Femur (tissue), 1 donor: ENCODE measurements at regions not wholly inside any gene's neighbourhood (a gene's known extent, or its start where the extent isn't known, plus 50 kb on each side); places are given as distances from the start of the nearest gene placed in this dataset.
A peak's percentile ranks its signal among the peaks of the same experiment; 100 is the strongest.

Experiments used
- DNase-seq: peaks from one replicate; pipeline ENCODE4 v3.0.0-alpha.2; 2017

- no peak for DNase-seq
Observed at GRCh38 chr6:133632206-133632605, 256.7 kb upstream of the TCF21 start.

DNA sequence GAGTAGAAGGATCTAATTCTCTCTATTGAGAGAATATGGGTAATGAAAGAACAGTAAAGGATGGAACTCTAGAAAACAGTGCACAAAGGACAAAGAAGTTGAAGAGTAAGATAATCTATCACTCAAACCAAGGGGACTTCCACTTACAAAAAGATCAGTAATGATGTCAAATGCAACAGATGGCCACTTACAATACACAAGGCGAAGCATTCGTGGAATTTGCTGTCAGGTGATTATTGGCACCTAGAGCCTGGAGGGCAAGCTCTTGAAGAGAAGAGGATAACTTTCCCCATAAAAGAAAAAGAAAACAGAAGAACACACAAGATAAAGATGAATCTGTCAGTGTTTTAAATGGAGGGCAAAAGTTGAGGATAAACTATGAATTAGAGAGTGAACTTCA lies 256.0 kb upstream of the TCF21 start:
- DNase-seq: no peak

- no peak for DNase-seq
Observed at GRCh38 chr6:133634474-133634873, 254.4 kb upstream of the TCF21 start.

DNA sequence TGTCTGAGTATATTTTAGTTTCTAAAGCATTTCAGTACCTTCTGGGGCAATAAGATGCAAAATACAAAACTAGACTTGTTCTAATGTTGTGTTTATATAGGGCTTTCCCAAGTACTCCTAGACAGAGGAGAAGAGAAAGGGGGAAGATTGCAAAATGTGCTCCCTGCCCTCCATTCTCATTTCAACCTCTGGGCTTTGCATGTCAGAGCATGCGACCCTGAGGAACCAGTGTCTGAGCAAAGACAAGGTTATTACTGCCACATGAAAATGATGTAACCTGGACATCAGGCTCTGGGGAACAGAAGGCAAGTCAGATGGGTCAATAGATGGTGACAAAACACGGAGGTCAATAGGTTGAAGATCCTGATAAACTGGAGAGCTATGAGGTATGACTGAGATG lies 253.5 kb upstream of the TCF21 start:
- DNase-seq: no peak

DNA sequence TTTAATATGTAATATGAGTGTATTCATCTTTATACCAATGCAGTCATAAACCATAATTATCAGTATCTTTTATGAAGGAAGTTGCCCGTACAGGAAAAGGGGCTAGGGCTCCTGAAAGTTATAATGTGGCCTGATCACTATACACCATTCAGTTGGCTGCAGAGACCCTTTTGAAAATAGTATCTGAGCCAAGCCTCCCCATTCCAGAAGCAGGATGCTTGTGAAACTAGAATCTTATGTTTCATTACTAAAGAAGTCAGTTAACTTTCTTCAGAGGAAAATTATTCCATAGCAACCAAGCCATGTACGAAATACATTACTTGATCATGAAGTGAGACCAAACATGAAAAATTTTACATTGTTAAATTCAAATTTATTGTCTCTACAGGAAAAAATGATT lies 251.5 kb upstream of the TCF21 start:
- DNase-seq: no peak

DNA sequence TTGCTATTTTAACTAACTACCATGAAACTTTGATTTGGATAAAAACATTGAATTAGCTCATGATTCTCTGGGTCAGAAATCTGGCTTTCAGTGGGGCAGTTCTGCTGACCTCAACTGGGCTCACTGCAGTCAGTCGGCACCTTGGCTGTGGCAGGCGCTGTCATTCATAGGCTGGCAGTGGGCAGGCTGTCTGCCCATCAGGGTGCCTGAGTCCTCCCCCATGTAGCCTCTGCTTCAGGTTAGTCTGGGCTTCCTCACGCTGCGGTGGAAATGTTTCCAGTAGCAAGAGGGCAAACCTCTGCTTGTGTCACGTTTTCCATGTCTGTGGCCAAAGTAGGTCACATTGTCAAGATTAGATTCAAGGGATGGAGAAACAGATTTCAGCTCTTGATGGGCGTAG lies 251.0 kb upstream of the TCF21 start:
- peak; percentile 25 for DNase-seq

- no peak for DNase-seq
Observed at GRCh38 chr6:133641104-133641503, 247.8 kb upstream of the TCF21 start.

DNA sequence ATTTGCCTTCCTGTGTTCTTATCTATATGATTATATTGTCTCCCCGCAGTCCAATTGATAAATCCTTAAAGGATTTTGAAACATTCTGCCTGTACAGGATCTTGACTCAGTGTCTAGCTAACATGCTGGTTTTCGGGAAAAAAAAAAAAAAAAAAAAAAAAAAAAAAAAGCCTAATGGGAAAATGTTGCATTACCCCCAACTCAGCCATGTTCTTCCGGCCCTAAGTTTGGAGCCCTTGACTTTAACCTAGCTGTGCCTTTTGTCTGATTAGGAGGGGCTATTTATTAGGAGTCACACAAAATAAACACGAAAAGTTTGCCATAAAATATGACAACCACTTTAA lies 244.4 kb upstream of the TCF21 start:
- DNase-seq: no peak

DNA sequence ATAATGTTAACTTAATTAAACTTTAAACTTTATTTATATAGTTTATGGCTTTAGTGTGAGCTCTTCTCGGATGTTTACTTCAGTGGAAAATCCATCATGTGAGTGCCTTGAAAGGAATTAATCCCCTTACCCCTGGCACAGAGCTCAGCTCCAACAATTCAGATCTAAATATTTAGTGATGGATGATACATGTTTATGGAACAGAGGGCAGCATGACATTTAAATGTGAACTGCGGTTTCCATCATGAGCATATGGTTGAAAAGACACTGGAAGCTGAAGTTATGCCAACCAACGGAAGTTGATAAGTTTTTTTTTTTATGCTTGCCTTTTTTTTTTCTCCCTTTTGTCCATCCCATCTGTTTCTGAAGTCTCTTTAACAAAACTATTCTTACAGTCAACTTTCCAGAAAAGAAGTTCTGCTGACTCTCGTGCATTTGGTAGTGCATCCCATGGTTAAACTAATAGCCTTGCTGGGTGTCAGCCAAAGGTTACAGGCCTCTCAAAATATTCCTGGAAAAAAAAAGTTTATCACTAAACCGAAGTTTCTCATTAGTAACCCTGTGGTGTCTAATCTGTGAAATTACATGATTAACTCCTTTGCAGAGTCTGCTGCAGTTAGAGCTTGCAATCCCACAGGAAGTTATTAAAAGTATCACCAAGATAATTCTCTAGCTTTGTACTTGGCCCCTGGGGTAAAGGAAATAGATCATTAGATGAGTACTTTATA lies 243.9 kb upstream of the TCF21 start:
- DNase-seq: peak; percentile 37

DNA sequence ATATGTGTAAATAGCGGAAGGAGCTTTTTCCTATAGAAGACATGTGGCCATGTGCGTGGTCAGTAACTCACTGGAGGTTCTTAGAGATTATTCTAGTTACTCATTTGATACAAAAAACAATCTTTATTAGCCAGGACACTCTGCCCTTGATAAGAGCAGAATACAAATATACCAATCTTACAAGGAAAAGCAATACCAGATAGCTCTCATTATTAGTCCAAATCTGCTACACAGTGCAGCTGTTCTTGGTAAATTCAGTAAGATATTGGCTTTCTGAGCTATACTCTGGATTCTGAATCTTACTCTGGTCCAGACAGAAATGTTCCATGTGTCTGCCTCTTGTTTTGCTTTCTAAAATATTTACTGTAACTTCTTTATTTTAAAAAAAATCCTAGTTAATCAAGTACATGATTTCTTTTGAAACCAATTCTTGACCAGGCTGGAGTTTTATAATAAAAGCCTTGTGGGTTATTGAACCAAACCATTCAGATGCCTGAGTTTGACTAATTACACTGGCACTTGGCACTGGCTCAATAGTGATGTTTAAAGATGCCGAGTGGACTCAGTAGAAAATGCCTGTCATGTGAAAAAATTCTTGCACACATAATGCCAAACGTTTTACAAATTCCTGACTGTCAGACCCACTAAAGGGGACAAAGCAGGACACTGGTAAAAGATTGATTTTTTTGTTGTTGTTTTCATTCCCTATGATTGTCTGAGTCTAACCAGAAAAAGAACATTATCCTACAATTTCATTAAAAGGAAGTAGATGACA lies 242.8 kb upstream of the TCF21 start:
- DNase-seq: no peak

- no peak for DNase-seq
Observed at GRCh38 chr6:133648581-133648980, 240.3 kb upstream of the TCF21 start.

GRCh38 chr6:133671376-133671775 lies 217.5 kb upstream of the TCF21 start:
- no peak for DNase-seq

DNA sequence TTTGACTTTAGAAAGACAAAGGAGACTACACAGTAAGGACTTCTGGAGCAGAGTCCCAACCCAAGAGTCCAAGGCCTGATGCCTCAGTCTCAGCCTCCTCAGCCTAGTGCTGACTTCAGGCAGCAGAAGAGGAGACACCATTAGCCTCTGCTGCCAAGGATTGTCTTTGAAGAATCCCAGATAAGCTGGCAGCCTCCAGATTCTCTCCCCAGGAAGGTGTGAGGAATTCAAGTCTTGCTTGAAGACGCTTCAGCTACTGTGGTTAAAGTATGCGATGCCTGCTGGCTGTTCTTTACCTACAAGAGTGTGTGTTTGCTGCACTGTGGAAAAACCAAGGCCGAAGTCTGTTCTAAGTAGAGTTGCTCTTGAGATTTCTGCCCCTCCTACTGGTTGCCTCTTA lies 215.9 kb upstream of the TCF21 start:
- no peak for DNase-seq

GRCh38 chr6:133674661-133675060 lies 214.3 kb upstream of the TCF21 start:
- DNase-seq: no peak

GRCh38 chr6:133680994-133681393 lies 207.9 kb upstream of the TCF21 start:
- no peak for DNase-seq

DNA sequence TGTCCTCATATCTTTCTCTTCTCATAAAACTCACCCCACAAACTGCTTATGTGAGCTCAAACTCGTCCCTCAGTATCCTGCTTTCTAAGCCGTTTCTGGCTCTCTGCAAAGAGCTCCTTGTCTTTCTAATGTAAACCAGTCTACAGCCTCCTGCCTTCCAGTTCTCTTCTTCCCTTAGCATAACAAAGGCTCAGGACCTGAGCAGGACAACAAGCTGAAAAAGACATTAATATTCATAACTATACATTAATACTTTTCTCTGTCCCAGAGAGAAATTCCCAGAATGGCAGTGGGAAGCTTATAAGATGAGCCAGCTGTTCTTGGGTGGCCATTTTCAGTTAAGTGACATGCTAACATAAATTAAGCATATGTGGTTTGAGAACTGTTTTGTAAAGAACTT lies 207.0 kb upstream of the TCF21 start:
- DNase-seq: no peak

DNA sequence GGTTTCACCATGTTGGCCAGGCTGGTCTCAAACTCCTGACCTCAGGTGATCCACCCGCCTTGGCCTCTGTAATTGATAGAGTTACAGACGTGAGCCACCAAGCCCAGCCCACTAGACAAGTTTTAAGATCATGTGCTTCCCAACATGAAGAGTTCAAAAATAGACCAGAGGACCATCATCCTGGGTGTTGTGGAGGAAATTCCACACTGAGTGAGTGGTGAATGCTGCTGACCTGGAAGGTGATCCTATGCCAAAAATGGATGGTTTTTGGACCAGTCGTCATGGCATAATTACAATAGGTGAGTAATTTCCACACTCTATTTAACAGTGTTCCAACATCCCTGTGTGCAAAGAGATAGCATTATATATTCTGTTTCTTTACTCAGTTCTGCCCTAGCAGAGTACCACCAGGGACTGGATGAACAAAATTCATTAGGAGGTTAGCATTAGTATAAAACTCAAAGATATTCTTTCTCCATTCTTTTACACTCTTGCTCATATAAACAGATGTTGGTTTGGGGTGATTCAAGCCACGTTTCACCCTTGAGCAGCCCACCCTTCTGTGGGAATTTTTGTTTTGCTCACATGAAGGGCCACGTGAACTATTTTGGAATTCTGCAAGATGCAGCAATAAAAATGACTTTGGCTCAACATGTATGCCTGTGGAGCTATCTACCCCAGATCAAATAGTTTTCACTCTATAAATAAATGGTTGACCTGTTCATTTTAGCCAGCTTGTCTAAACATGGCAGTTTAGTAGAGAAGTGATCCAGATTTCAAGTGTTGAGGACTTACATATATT lies 206.2 kb upstream of the TCF21 start:
- no peak for DNase-seq

DNA sequence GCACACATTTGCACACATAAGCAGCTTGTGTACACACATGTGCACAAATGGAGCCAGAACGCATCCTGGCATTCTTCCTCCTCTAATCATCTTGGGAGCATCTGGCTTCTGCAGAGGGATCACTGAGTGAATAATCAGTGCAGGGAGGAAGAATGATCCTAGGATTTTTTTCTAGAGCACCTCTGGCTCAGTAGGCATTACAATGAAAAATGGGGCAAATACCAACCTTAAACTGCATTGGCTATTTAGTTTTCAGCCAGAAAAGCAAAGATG lies 205.7 kb upstream of the TCF21 start:
- no peak for DNase-seq

- DNase-seq: no peak
Observed at GRCh38 chr6:133683606-133684005, 205.3 kb upstream of the TCF21 start.

DNA sequence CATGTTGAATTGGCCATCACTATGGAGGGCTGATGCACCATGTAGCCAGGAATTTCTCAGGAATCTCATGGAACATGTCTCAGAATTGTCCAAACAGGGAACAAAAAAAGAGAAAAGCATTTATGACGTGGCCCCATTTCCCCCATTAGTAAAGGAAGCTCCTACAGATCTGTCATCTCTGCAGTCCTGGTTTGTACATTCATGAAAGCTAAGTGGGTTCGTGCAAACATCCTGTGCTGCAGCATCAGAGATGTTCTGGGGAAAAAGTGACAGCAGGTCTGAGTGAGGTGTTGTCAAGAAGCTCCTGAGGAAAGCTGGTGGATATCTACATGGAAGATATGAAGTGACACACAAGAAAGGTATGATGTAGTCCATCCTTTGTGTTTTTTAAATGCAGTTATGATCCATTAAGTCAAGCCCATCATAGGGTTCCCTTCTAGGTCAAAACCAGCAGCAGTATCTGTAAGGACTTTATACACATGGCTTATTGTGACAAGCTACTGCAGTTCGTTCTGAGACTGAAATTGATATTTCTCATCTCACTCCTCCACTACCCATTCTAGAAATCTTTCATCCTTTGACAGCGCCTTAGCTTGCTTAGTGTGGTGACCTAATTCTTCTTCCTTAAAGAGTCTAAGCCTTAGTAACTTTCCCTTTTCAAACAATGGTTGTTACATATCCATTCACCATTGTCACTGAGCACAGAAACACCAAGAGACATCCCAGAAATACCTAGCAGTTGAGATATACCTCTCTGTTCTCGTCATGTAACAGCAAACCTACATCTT lies 200.0 kb upstream of the TCF21 start:
- DNase-seq: no peak

DNA sequence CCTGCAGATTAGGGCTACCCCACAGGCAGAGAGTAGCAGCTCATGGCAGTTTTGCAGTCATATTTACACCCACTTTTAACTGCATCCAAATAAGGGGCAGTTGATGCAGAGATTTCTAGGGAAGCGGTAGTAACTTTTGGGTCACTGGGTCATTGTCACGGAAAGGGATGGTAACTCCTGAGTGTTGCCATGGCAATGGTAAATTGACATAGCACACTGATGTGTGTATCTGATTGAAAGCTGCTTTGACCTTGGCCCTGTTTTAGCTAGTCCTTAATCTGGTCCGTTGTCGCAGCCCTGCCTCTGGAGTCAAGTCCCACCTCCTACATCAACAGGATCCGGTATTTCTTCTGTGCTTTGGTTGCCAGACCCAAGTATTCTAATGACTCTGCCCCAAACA lies 199.1 kb upstream of the TCF21 start:
- no peak for DNase-seq

DNA sequence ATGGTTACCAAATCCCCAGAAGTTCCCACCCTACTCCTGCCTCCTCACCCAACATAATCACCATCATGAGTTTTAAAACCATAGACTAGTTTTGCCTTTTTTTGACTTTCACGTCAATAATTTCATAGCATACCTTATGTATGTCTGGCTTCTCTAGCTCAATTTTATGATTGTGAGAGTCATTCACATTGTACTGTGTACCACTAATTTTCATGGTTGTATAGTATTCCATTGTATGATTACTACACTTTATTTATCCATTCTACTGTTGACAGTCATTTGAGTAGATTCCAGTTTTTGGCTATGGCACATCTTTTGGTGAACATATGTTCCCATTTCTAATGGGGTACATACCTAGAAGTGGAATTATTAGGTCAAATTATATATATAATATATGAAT lies 195.3 kb upstream of the TCF21 start:
- no peak for DNase-seq

DNA sequence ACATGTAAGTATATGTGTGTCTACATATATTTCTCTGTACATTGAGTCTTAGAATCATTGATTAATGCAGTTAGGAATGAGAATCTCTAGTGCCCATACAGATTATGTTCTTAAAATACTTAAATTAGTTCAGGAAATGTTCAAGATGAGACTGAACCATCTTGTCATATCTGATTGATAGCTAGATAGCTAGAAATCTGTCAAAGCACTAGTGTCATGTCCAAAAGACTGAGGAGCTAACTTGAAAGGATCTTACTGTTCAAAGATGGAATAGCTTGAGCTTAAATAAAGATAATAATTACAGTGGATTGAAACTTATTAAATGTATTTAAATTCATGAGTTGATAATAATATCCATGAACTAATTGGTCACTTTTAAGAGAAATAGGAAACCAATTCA lies 191.7 kb upstream of the TCF21 start:
- DNase-seq: no peak
